NCI-H146 treated with DMSO at 0.1 percent for 48 hours (cell line): ENCODE measurements at regions not wholly inside any gene's neighbourhood (a gene's known extent, or its start where the extent isn't known, plus 50 kb on each side); places are given as distances from the start of the nearest gene placed in this dataset.
"Not testable (repeated sequence)": the region's sequence is repeated elsewhere in the genome, so short reads cannot be mapped to it uniquely, and the experiment has no call there.

ENCODE experiments used
- DNase-seq: peaks from one replicate; lab custom pipeline; 2025; ENCODE audit not compliant: unreplicated experiment; lab: John Stamatoyannopoulos, UW

GRCh38 chr9:41273549-41274267 is 84.6 kb upstream of the ZNG1F start:
- DNase-seq, result not testable (repeated sequence)

DNA sequence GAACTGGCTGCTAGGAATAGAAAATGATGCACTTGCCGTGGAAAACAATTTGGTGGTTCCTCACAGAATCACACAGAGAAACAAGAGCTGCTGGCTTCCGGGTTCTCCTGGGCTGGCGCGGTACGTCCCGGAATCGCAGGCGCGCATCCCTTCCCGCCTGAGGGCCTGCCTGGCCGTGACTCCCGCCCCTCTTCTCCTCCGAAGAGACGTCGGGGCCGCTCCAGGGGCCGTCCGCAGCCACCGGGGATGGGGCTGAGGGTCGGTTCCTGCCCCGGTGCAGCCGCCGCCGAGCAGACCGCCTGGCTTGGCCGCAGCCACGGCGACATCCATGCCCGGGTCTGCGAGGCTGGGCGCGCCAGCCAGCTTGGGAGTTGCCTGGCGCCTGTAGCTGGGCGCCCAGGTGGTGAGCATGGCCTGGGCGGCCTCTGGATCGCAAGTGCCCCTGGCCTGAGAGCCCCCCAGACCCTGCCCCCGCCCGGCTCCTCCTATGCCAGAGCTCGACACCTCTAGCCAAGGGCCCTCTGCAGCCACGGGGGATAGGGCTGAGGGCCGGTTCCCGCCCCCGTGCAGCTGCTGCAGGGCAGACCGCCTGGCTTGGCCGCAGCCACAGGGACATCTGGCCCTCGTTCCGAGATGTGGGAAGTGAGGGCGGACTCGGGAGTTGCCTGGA is 83.9 kb upstream of the ZNG1F start:
- not testable (repeated sequence) for DNase-seq

GRCh38 chr9:41270992-41271391 is 81.9 kb upstream of the ZNG1F start:
- DNase-seq, result not testable (repeated sequence)

GRCh38 chr9:41269471-41269870 is 80.4 kb upstream of the ZNG1F start:
- DNase-seq, result not testable (repeated sequence)

DNA sequence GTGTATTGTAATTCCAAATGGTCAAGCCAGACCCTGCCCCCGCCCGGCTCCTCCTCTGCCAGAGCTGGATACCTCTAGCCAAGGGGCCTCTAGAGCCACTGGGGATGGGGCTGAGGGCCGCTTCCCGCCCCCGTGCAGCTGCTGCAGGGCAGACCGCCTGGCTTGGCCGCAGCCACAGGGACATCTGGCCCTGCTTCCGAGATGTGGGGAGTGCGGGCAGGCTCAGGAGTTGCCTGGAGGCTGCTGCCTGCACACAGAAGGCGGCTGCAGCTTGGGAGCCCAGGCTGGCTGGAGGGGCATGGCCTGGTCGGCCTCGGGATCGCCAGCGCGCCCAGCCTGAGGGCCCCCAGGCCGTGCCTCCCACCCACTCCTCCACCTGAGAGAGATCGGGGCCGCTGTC is 79.9 kb upstream of the ZNG1F start:
- not testable (repeated sequence) for DNase-seq

GRCh38 chr9:41266602-41267001 is 77.5 kb upstream of the ZNG1F start:
- DNase-seq, result not testable (repeated sequence)

DNA sequence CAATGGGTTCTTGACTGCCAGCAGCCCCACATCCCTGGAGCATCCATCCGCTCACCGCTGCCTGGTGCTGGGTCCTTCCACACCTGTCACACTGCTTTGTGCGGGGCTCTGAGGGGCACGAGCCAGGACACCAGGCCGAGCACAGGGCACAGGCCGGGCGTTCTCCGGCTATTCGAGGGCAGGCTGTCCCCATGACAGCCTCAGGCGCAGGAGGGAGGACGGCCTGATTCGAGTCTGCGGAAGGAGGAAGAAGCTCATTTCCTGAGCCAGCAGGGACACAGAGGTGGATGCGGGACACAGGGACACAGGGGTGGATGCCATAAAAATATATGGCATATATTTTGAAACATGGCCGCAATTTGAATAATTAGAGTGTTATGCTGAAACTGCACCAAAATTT is 76.9 kb upstream of the ZNG1F start:
- not testable (repeated sequence) for DNase-seq

DNA sequence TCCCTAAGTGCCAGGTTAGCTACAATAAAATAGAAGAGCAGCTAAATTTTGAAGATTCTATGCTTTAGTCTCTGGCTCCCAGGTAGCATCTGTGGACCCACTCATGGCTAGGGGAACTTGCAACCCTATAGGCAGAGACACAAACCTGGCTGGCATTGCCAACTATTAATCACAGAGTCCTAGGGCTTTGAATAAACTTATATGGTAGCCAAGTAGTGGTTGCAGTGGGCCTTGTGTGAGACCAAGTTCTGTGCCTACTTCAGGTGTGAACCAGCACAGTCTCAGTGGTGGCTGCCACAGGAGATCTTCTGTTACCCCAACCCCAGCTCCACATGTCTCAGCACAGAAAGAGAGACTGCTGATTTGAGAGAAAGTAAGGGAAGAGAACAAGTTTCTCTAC is 62.9 kb upstream of the ZNG1F start:
- DNase-seq, result not testable (repeated sequence)

- DNase-seq, result not testable (repeated sequence)
These were observed 62.0 kb upstream of the ZNG1F start for GRCh38 chr9:41251101-41251500.

GRCh38 chr9:41246702-41247101 is 57.6 kb upstream of the ZNG1F start:
- not testable (repeated sequence) for DNase-seq
